PC-9 (cell line): ENCODE measurements at regions not wholly inside any gene's neighbourhood (a gene's known extent, or its start where the extent isn't known, plus 50 kb on each side); places are given as distances from the start of the nearest gene placed in this dataset.

ENCODE experiments used
- CTCF ChIP-seq: fragments of 200-600 bp; sonication (generic); conservative IDR thresholded peaks from 2 replicates; pipeline ENCODE4 v1.6.1; 2017; ENCODE audit warnings: mixed run types, antibody characterized with exemption, mild to moderate bottlenecking, moderate library complexity
- EZH2 ChIP-seq: fragments of 200-600 bp; sonication (generic); IDR thresholded peaks from 2 replicates; pipeline ENCODE4 v1.8.0; 2017; ENCODE audit warnings: antibody characterized with exemption, low read depth

GRCh38 chr4:181564625-181565024 is 678.6 kb upstream of the TENM3 start:
- no peak for TF ChIP-seq CTCF
- no peak for TF ChIP-seq EZH2
